Esophagus squamous epithelium (tissue), 4 donors: ENCODE measurements at regions not wholly inside any gene's neighbourhood (a gene's known extent, or its start where the extent isn't known, plus 50 kb on each side); places are given as distances from the start of the nearest gene placed in this dataset.

Source experiments
- CTCF ChIP-seq, 6 experiments: fragments of 450-650 bp in 4 of 6; fragments of 200-600 bp in 2 of 6; sonication (generic) in 2 of 6; IDR thresholded peaks; one replicate each; pipeline ENCODE4 v1.5.1; 2016 to 2019; ENCODE audit warnings: antibody characterized with exemption in 6 of 6, mild to moderate bottlenecking in 4 of 6, moderate library complexity in 4 of 6
- POLR2A ChIP-seq, 4 donors: fragments of 450-650 bp; IDR thresholded peaks; one replicate each; pipeline ENCODE4 v1.6.1; 2017; ENCODE audit warnings: antibody characterized with exemption in 4 of 4, mild to moderate bottlenecking in 4 of 4, moderate library complexity in 3 of 4

GRCh38 chr4:33886356-33886755 is 2358.0 kb downstream of the ARAP2 start:
- TF ChIP-seq CTCF (IDR thresholded peaks at IDR 0.05), result no peak
- TF ChIP-seq POLR2A (IDR thresholded peaks at IDR 0.05), result no peak
